HUES6 (cell line): ENCODE measurements at regions not wholly inside any gene's neighbourhood (a gene's known extent, or its start where the extent isn't known, plus 50 kb on each side); places are given as distances from the start of the nearest gene placed in this dataset.

Experiments used
- H3K27ac ChIP-seq: 2 replicates; pipeline ENCODE4 v1.7.0; 2013; ENCODE audit warnings: low read depth, mild to moderate bottlenecking, low read length, inconsistent platforms
- H3K27me3 ChIP-seq: 2 replicates; pipeline ENCODE4 v1.6.1; 2013; ENCODE audit warnings: low read length; ENCODE audit not compliant: control insufficient read depth, insufficient read depth
- H3K36me3 ChIP-seq: 2 replicates; pipeline ENCODE4 v1.6.1; 2013; ENCODE audit warnings: low read length; ENCODE audit not compliant: control insufficient read depth, insufficient read depth
- H3K4me1 ChIP-seq: 2 replicates; pipeline ENCODE4 v1.6.1; 2013; ENCODE audit warnings: low read length; ENCODE audit not compliant: control insufficient read depth, insufficient read depth
- H3K4me3 ChIP-seq: 2 replicates; pipeline ENCODE4 v1.5.1; 2013; ENCODE audit warnings: low read depth, low read length
- H3K9ac ChIP-seq: one replicate; pipeline ENCODE4 v1.6.1; 2013; ENCODE audit warnings: mild to moderate bottlenecking, low read length
- H3K9me3 ChIP-seq: 2 replicates; pipeline ENCODE4 v1.6.1; 2013; ENCODE audit warnings: low read depth, low read length; ENCODE audit not compliant: control insufficient read depth, insufficient read depth

- H3K27me3 ChIP-seq: peaks cover 18% of the 10 kb centered on the region
- H3K9ac ChIP-seq: no peak overlapping the region
- H3K4me3 ChIP-seq: no peak overlapping the region
- H3K9me3 ChIP-seq: no peaks in the 10 kb centered on the region
- H3K36me3 ChIP-seq: no peaks in the 10 kb centered on the region
- peaks cover 39% of the 10 kb centered on the region for H3K4me1 ChIP-seq
- no peak overlapping the region for H3K27ac ChIP-seq
These were observed 505.4 kb downstream of the MN1 start for GRCh38 chr22:27296091-27296675.

GRCh38 chr22:27297125-27297524 lies 504.4 kb downstream of the MN1 start:
- H3K27me3 ChIP-seq: peaks cover 18% of the 10 kb centered on the region
- H3K9me3 ChIP-seq: no peaks in the 10 kb centered on the region
- H3K9ac ChIP-seq: no peak overlapping the region
- H3K36me3 ChIP-seq: no peaks in the 10 kb centered on the region
- H3K27ac ChIP-seq: no peak overlapping the region
- H3K4me1 ChIP-seq: peaks cover 39% of the 10 kb centered on the region
- H3K4me3 ChIP-seq: no peak overlapping the region

GRCh38 chr22:27298332-27298731 lies 503.2 kb downstream of the MN1 start:
- peaks cover 18% of the 10 kb centered on the region for H3K27me3 ChIP-seq
- H3K4me3 ChIP-seq: no peak overlapping the region
- H3K9me3 ChIP-seq: no peaks in the 10 kb centered on the region
- peaks cover 33% of the 10 kb centered on the region for H3K4me1 ChIP-seq
- H3K27ac ChIP-seq: no peak overlapping the region
- H3K9ac ChIP-seq: no peak overlapping the region
- H3K36me3 ChIP-seq: no peaks in the 10 kb centered on the region

- Histone ChIP-seq H3K4me1 (peaks cover 33% of the 10 kb centered on the region), H3K9me3 (no peaks in the 10 kb centered on the region), H3K27ac (no peak overlapping the region), H3K4me3 (peak overlapping the region; percentile 47), H3K27me3 (peaks cover 18% of the 10 kb centered on the region), H3K9ac (no peak overlapping the region), H3K36me3 (no peaks in the 10 kb centered on the region)
These were observed 502.8 kb downstream of the MN1 start for GRCh38 chr22:27298742-27299141.

- H3K27me3 ChIP-seq: peaks cover 18% of the 10 kb centered on the region
- peaks cover 33% of the 10 kb centered on the region for H3K4me1 ChIP-seq
- peak overlapping the region; percentile 47 for H3K4me3 ChIP-seq
- H3K27ac ChIP-seq: no peak overlapping the region
- H3K9ac ChIP-seq: no peak overlapping the region
- no peaks in the 10 kb centered on the region for H3K36me3 ChIP-seq
- H3K9me3 ChIP-seq: no peaks in the 10 kb centered on the region
These were observed 502.1 kb downstream of the MN1 start for GRCh38 chr22:27299181-27300085.

- H3K9me3 ChIP-seq: no peaks in the 10 kb centered on the region
- no peaks in the 10 kb centered on the region for H3K36me3 ChIP-seq
- no peak overlapping the region for H3K9ac ChIP-seq
- H3K27ac ChIP-seq: no peak overlapping the region
- peaks cover 18% of the 10 kb centered on the region for H3K27me3 ChIP-seq
- H3K4me3 ChIP-seq: no peak overlapping the region
- peaks cover 33% of the 10 kb centered on the region for H3K4me1 ChIP-seq
These were observed 500.8 kb downstream of the MN1 start for GRCh38 chr22:27300536-27301285.

GRCh38 chr22:27302501-27302900 lies 499.1 kb downstream of the MN1 start:
- H3K27me3 ChIP-seq: peaks cover 11% of the 10 kb centered on the region
- no peaks in the 10 kb centered on the region for H3K9me3 ChIP-seq
- H3K4me1 ChIP-seq: peaks cover 24% of the 10 kb centered on the region
- no peaks in the 10 kb centered on the region for H3K36me3 ChIP-seq
- no peak overlapping the region for H3K4me3 ChIP-seq
- no peak overlapping the region for H3K9ac ChIP-seq
- H3K27ac ChIP-seq: no peak overlapping the region

- Histone ChIP-seq H3K9ac (no peak overlapping the region), H3K4me1 (peaks cover 12% of the 10 kb centered on the region), H3K4me3 (no peak overlapping the region), H3K36me3 (no peaks in the 10 kb centered on the region), H3K27ac (no peak overlapping the region), H3K9me3 (no peaks in the 10 kb centered on the region), H3K27me3 (peaks cover 7% of the 10 kb centered on the region)
These were observed 497.8 kb downstream of the MN1 start for GRCh38 chr22:27303718-27304117.

GRCh38 chr22:27306771-27307170 lies 494.8 kb downstream of the MN1 start:
- Histone ChIP-seq H3K27ac (no peak overlapping the region), H3K9ac (no peak overlapping the region), H3K27me3 (peaks cover 10% of the 10 kb centered on the region; the same call in 1 of the 2 replicates), H3K36me3 (no peaks in the 10 kb centered on the region), H3K9me3 (no peaks in the 10 kb centered on the region), H3K4me3 (no peak overlapping the region), H3K4me1 (peaks cover 12% of the 10 kb centered on the region)

GRCh38 chr22:27307545-27308247 lies 493.9 kb downstream of the MN1 start:
- H3K4me1 ChIP-seq: peaks cover 19% of the 10 kb centered on the region

More at GRCh38 chr22:27307545-27308247, 493.9 kb downstream of the MN1 start:
- no peak overlapping the region for H3K4me3 ChIP-seq
- no peaks in the 10 kb centered on the region for H3K9me3 ChIP-seq
- H3K27me3 ChIP-seq: peaks cover 10% of the 10 kb centered on the region; the same call in 1 of the 2 replicates
- no peaks in the 10 kb centered on the region for H3K36me3 ChIP-seq
- no peak overlapping the region for H3K9ac ChIP-seq
- H3K27ac ChIP-seq: no peak overlapping the region
